Epithelial cell of esophagus (primary cell): ENCODE measurements at regions not wholly inside any gene's neighbourhood (a gene's known extent, or its start where the extent isn't known, plus 50 kb on each side); places are given as distances from the start of the nearest gene placed in this dataset.

ENCODE experiments used
- DNase-seq: peaks from one replicate; pipeline ENCODE4 v3.0.0; 2010; ENCODE audit warnings: low read depth
- H3K4me3 ChIP-seq: 2 replicates; pipeline ENCODE4 v1.5.1; 2011; ENCODE audit warnings: mild to moderate bottlenecking, low read length, control low read depth
- TF ChIP-seq, protein P1 (sequence below): IDR thresholded peaks from 2 replicates; pipeline ENCODE4 v1.5.1; 2011; ENCODE audit warnings: low read depth, mild to moderate bottlenecking, low read length, control low read depth, inconsistent platforms; ENCODE audit not compliant: insufficient read depth; ENCODE audit errors: missing control alignments

DNA sequence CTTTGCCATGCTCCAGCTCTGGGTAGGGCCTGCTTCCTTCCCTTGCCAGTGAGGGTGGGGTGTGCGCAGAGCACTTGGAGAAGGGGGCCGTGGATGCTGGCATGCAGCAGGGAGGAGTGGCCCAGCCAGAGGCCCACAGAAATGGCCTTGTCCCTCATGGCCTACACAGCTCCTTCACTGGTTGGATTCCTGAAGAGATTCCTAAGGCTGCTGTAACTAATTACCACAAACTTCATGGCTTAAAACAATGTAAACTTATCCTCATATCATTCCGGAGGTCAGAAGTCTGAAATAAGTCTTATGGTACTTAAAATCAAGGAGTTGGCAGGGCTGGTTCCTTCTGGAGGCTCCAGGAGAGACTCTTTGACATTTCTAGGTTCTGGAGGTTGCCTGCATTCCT lies 195.2 kb downstream of the GLI2 start:
- DNase-seq: no peak
- TF ChIP-seq, protein P1, sequence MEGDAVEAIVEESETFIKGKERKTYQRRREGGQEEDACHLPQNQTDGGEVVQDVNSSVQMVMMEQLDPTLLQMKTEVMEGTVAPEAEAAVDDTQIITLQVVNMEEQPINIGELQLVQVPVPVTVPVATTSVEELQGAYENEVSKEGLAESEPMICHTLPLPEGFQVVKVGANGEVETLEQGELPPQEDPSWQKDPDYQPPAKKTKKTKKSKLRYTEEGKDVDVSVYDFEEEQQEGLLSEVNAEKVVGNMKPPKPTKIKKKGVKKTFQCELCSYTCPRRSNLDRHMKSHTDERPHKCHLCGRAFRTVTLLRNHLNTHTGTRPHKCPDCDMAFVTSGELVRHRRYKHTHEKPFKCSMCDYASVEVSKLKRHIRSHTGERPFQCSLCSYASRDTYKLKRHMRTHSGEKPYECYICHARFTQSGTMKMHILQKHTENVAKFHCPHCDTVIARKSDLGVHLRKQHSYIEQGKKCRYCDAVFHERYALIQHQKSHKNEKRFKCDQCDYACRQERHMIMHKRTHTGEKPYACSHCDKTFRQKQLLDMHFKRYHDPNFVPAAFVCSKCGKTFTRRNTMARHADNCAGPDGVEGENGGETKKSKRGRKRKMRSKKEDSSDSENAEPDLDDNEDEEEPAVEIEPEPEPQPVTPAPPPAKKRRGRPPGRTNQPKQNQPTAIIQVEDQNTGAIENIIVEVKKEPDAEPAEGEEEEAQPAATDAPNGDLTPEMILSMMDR: no peak
- H3K4me3 ChIP-seq: no peak overlapping the region

DNA sequence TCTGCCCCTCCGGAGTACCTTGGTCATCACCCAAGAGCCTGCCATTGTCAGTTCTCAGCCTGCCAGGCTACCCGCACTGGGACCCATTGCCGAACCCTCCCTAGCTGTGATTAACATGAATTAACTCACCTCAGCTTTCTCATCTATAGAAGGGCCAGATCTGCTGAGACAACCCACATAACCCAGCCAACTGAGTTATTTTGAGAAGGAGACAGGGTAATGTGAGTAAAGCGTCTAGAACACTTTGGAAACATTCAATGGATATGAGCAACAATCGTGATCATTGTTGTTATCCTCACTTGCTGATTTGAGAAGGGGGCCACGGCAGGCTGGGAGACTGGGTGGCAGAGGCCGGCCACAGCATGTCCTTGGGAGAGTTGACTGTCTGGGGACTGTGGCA lies 196.8 kb downstream of the GLI2 start:
- no peak for DNase-seq
- H3K4me3 ChIP-seq: no peak overlapping the region
- TF ChIP-seq, protein P1: no peak

DNA sequence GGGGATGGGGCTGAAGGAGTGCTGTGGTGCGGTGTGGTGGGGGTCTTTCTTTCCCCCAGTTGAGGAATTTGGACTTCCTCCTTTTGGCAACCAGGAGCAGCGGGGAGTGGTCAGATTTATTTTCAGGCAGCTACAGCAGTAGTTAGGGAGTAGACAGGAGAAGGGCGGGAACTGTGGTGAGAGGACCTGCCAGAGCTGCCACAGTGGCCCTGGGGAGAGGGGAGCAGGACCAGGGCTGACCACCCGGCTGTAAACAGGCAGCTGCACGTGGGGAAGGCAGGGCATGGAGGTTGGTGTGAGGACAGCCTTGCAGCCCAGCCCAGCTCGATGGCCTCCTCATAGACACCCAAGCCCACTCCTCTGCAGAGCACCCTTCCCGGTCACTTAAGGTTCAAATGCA lies 197.2 kb downstream of the GLI2 start:
- no peak for DNase-seq
- no peak overlapping the region for H3K4me3 ChIP-seq
- TF ChIP-seq, protein P1: no peak

DNA sequence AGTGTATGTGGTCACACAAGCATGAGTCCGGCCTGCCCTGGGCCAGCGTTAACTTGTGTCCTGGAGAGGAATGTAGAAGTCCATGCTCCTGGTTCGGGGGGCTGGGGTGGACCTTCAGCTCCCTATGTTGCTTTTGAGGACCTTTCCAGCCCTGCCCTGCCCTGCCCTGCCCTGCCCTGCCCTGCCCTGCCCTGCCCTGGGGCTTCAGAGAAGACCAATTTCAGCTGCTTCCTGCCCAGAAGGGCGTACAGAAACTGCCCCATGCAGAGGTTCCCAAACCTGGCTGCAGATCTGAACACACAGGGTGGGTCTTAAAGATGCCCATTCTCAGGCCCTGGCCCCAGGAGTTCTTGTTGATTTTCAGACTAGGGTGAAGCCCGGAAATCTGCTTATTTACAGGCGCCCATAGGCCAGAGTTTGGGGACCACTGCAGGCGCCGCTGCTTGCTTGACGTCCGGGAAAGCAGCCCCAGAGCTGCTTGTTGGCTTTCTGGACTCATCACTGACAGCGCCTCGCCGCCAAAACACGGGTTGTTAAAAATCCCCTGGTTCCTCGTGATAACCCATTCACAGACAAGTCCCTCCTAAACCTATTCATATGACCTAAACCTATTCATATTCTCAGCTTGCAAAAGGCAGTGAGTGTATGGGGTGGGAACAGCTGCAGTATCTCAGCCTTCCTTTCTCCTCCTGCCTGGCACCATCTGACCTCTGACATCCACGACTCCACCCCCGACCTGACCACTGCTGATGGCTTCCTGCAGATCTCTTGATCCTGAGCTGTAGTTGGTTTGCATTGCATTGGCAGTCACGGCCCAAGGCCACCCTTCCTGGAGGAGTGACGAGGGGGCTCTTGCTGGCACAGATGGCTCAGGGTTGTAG lies 198.3 kb downstream of the GLI2 start:
- TF ChIP-seq, protein P1: no peak
- H3K4me3 ChIP-seq: no peak overlapping the region
- no peak for DNase-seq

DNA sequence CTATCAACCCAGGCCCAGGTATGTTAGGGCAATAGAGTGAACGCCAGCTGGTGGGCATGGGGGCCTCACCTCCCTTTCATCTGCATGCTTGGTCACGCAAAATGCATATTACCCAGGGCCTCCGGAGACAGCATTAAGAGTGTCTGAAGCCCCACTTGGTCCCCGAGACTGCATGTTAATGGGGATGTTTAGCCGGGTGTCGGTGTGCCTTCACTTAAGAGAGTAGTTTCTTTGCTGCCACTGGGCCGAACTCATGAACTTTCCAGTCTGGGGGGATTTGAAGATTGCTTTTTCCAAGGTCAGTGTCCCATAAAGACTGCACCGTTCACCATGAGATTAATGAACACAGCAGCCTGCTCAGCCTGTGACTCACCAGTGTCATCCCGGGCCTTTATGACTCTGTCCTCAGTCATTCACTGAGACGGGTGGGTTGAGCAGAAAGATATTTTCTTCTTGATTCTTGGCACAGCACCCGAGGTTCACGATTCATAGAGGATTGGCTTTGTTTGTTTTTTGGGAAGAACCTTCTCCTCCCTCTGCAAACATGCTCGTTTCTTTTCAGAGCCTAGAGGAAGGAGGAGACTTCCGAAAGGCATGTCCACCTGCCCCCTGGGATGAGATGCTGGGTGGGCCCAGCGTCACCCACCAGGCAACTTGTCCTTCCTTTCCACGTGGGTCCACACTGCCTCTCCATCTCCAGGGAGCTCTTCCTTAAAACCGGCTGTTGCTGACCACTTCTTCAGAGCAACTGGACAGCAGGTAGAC lies 199.1 kb downstream of the GLI2 start:
- no peak overlapping the region for H3K4me3 ChIP-seq
- DNase-seq: peak; percentile 95
- TF ChIP-seq, protein P1: no peak

DNA sequence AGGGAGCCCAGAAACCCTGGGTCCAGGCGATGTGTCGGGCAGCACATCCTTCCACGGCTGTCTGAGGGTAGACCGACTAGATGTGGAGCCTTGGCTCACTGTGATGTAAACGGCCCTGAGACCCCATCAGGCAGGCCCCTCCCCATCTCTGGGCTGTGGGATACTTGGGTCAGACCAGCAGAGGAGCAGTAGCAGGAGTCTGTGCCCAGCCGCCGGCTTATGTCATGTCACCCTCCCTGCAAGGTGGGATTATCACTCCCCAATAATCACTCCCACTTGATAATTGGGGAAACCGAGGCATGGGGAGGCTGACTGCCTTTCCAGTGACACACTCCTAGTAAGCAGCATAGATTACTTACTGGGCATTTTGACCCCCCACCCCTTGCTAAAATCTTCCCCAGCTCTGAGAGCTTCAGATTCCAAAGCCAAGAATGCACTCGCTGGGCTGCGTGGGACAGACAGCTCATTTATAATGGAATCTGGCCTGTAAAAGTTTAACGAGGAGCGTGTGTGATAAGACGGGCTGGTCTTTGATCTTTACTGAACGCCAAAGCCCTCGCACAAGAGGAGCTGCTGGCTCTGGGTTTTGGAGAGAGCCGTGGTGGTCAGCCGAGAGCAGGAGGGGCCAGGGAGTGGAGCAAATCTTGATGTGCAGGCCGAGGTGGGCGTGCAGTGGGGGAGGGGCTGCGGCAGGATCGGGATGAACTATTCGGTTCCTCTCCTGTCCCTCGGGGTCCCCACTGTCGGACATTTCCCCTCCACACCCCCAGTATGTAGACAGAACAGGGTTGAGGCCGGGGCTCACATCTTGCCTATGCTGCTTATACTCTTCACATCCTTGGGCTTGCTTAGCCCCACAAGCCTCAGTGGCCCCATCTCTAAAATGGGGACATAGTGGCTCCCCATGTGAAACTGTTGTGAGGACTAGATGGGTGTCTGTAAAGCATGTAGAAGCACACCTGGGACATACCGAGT lies 200.0 kb downstream of the GLI2 start:
- no peak overlapping the region for H3K4me3 ChIP-seq
- TF ChIP-seq, protein P1: no peak
- no peak for DNase-seq
